RWPE2 (cell line): ENCODE measurements at regions not wholly inside any gene's neighbourhood (a gene's known extent, or its start where the extent isn't known, plus 50 kb on each side); places are given as distances from the start of the nearest gene placed in this dataset.
A peak's percentile ranks its signal among the peaks of the same experiment; 100 is the strongest.

ENCODE experiments used
- ATAC-seq: fragments of 200-7000 bp; cut with Tn5 transposase; 3 replicates; pipeline ENCODE4 v1.9.1; 2021; ENCODE audit warnings: low read depth
- DNase-seq: peaks from one replicate; pipeline ENCODE4 v3.0.0-alpha.2; 2020; ENCODE audit warnings: low spot score
- H3K27ac ChIP-seq: fragments of 450-650 bp; 2 replicates; pipeline ENCODE4 v1.5.1; 2017; ENCODE audit warnings: mild to moderate bottlenecking; ENCODE audit not compliant: poor library complexity, severe bottlenecking
- H3K27me3 ChIP-seq: fragments of 250-450 bp; sonication (Bioruptor Pico); 2 replicates; pipeline ENCODE4 v1.5.1; 2021; ENCODE audit warnings: mild to moderate bottlenecking, moderate library complexity; ENCODE audit not compliant: insufficient read depth, poor library complexity, severe bottlenecking
- H3K36me3 ChIP-seq: fragments of 250-450 bp; sonication (Bioruptor Pico); 2 replicates; pipeline ENCODE4 v1.5.1; 2020; ENCODE audit warnings: low read depth, mild to moderate bottlenecking, moderate library complexity
- H3K4me1 ChIP-seq: fragments of 250-450 bp; sonication (Bioruptor Pico); 2 replicates; pipeline ENCODE4 v1.5.1; 2021; ENCODE audit warnings: mild to moderate bottlenecking, moderate library complexity; ENCODE audit not compliant: insufficient read depth, poor library complexity, severe bottlenecking
- H3K4me3 ChIP-seq: fragments of 250-450 bp; sonication (Bioruptor Pico); 2 replicates; pipeline ENCODE4 v1.5.1; 2021; ENCODE audit warnings: mild to moderate bottlenecking, moderate library complexity; ENCODE audit not compliant: severe bottlenecking
- H3K9me3 ChIP-seq: fragments of 250-450 bp; sonication (Bioruptor Pico); 2 replicates; pipeline ENCODE4 v1.5.1; 2021; ENCODE audit warnings: mild to moderate bottlenecking, moderate library complexity; ENCODE audit not compliant: severe bottlenecking
- TF ChIP-seq, protein P1 (sequence below): fragments of 450-650 bp; IDR thresholded peaks from one replicate; pipeline ENCODE4 v1.5.1; 2017; ENCODE audit warnings: mild to moderate bottlenecking, moderate library complexity; ENCODE audit not compliant: poor library complexity, severe bottlenecking

DNA sequence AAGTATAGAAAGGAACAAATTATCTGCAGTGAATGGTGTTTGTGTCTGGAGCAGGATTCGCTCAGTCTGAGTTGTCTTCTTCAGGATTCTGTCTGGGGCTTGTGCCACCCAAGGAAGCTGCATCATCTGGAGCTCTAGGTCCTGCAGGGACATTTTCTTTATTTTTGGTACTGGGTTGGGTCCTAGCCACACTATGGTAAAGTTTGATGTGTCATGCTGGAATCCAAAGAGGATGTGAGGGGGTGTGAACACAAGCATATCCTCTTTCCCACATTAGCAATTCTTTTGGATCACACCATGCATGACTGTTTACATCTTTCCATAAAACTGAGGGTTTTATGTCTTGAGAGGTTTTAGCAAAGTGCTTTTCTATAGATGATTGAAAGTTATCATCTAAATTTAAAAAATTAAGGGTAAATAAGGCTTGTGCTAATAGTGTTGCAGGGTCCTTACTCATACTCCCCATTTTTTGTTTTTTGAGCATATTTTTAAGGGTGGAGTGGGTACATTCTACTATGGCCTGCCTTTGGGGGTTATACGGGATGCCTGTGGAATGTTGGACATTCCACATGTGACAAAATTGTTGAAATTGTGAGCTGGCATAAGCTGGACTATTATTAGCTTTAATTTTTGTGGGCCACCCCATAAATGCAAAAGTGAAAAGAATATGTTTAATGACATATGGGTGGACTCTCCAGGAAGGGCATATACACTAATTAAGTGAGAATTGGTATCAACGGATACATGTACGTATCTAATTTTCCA is 152.0 kb upstream of the HMCN1 start:
- H3K36me3 ChIP-seq: no peaks in the 10 kb centered on the region
- peaks cover 20% of the 10 kb centered on the region for H3K9me3 ChIP-seq

DNA sequence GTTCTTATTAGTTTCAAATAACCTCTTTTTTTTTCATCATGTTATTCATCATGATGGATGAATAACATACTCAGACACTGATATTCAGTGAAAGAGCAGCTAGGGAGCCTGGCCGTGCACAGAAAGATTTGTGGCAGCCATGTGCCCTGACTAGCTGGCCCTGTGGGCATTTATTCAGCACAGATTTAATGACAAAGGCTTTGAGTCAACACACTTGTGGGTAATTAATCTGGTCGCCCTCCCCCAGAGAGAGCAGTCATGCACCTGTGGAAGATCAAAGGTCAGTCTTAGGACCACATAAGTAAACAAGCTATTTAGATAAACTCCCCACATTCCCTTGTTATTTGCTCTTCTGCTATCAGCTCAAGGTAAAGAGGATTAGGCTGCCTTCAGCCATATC is 153.2 kb upstream of the HMCN1 start:
- H3K4me1 ChIP-seq: no peaks in the 10 kb centered on the region
- DNase-seq (no peak), ATAC-seq (no peak)
- peaks cover 20% of the 10 kb centered on the region for H3K9me3 ChIP-seq
- H3K36me3 ChIP-seq: no peaks in the 10 kb centered on the region
- TF ChIP-seq, protein P1, sequence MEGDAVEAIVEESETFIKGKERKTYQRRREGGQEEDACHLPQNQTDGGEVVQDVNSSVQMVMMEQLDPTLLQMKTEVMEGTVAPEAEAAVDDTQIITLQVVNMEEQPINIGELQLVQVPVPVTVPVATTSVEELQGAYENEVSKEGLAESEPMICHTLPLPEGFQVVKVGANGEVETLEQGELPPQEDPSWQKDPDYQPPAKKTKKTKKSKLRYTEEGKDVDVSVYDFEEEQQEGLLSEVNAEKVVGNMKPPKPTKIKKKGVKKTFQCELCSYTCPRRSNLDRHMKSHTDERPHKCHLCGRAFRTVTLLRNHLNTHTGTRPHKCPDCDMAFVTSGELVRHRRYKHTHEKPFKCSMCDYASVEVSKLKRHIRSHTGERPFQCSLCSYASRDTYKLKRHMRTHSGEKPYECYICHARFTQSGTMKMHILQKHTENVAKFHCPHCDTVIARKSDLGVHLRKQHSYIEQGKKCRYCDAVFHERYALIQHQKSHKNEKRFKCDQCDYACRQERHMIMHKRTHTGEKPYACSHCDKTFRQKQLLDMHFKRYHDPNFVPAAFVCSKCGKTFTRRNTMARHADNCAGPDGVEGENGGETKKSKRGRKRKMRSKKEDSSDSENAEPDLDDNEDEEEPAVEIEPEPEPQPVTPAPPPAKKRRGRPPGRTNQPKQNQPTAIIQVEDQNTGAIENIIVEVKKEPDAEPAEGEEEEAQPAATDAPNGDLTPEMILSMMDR: no peak
- no peaks in the 10 kb centered on the region for H3K27me3 ChIP-seq
- H3K4me3 ChIP-seq: no peak overlapping the region
- H3K27ac ChIP-seq: no peak overlapping the region

More for the DNA sequence above, 152.0 kb upstream of the HMCN1 start:
- TF ChIP-seq, protein P1: no peak
- ATAC-seq: no peak
- Histone ChIP-seq H3K27me3 (no peaks in the 10 kb centered on the region), H3K4me3 (no peak overlapping the region), H3K27ac (no peak overlapping the region), H3K4me1 (no peaks in the 10 kb centered on the region)
- no peak for DNase-seq

DNA sequence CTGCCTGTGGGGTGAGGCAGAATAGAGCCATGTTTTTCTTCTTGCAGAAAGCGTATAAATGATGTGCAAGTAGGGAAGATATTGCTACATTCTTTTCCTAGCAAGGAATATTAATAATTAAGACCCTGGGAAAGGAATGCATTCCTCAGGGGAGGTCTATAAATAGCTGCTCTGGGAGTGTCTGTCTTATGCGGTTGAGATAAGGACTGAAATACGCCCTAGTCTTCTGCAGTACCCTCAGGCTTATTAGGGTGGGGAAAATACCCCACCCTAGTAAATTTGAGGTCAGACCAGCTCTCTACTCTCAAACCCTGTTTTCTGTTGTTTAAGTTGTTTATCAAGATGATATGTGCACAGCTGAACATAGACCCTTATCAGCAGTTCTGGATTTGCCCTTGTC is 155.9 kb upstream of the HMCN1 start:
- no peak for DNase-seq

DNA sequence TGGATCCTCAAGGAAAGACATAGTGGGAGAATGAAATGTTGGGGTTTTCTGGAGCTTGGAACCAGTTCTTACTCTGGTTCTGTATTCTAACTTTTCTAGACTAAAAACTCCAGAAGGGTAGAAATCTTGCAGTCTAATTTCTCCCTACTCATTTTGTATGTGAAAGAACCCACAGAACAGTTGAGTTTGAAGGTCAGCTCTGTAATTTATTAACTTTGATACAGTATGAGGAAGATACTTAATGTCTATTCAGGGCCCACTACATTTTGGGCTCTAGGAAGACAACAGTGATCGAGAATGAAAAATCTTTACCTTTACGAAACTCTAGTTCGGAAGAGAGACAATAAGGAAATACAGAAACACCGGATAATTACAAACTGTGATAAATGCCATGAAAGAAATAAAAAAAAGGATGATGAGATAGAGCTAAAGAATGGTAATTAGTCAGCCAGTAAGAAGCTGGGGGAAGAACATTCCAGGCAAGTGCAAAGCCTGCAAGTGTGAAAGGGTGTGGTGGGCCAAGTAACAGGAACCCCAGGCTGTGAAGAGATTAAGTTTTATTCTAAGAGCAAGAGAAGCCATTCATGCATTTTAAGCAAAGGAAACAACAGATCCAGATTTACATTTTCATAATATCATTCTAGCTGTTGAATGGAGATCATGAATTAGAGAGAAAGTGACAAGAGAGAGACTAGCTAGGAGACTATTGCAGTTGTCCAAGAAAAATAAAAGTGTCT is 159.9 kb upstream of the HMCN1 start:
- H3K27me3 ChIP-seq: no peaks in the 10 kb centered on the region
- TF ChIP-seq, protein P1: no peak
- ATAC-seq (peak; percentile 79), DNase-seq (no peak)
- no peaks in the 10 kb centered on the region for H3K36me3 ChIP-seq
- peaks cover 10% of the 10 kb centered on the region for H3K4me1 ChIP-seq
- no peak overlapping the region for H3K4me3 ChIP-seq
- H3K9me3 ChIP-seq: peaks cover 13% of the 10 kb centered on the region
- peak overlapping the region; percentile 23 for H3K27ac ChIP-seq

More for the DNA sequence above, 155.9 kb upstream of the HMCN1 start:
- Histone ChIP-seq H3K27ac (no peak overlapping the region), H3K4me1 (no peaks in the 10 kb centered on the region), H3K27me3 (no peaks in the 10 kb centered on the region), H3K9me3 (peaks cover 20% of the 10 kb centered on the region), H3K36me3 (no peaks in the 10 kb centered on the region), H3K4me3 (no peak overlapping the region)
- ATAC-seq: no peak
- TF ChIP-seq, protein P1: no peak
